Naive thymus-derived CD8-positive, alpha-beta T cell (primary cell): ENCODE measurements at regions not wholly inside any gene's neighbourhood (a gene's known extent, or its start where the extent isn't known, plus 50 kb on each side); places are given as distances from the start of the nearest gene placed in this dataset.
"Not testable (repeated sequence)": the region's sequence is repeated elsewhere in the genome, so short reads cannot be mapped to it uniquely, and the experiment has no call there.

Experiments
- ATAC-seq, 2 donors: fragments of 150-1000 bp; cut with Tn5 transposase in 1 of 2; sonication (Bioruptor Pico), chemical (Tn5 transposase) in 1 of 2; 1 replicate in 1 of 2; 2 replicates in 1 of 2; pipeline ENCODE4 v1.10.0; 2021; ENCODE audit warnings: mild to moderate bottlenecking in 2 of 2, moderate library complexity in 2 of 2
- POLR2A ChIA-PET: fragments of 350-600 bp; sonication (Branson Sonifier 250); formaldehyde crosslinking; loops from one replicate; lab custom pipeline; 2021; ENCODE audit warnings: antibody characterized with exemption; lab: Charles Lee
- DNase-seq, 10 donors: peaks; one replicate each; pipeline versions ENCODE4 v3.0.0 to v3.0.0-alpha.2; 2020 to 2022
- H3K27ac Mint-ChIP-seq, 10 donors: one replicate each; pipeline ENCODE4 v1.8.0; 2020 to 2022; ENCODE audit warnings: mild to moderate bottlenecking in 10 of 10, mixed read lengths in 10 of 10, moderate library complexity in 4 of 10, inconsistent platforms in 1 of 10
- H3K27me3 Mint-ChIP-seq, 5 donors: one replicate each; pipeline ENCODE4 v1.8.0; 2021 to 2022; ENCODE audit warnings: mixed read lengths in 5 of 5
- H3K36me3 Mint-ChIP-seq, 3 donors: one replicate each; pipeline ENCODE4 v1.8.0; 2020 to 2022; ENCODE audit warnings: mixed read lengths in 3 of 3, mild to moderate bottlenecking in 2 of 3, inconsistent platforms in 1 of 3
- H3K4me1 Mint-ChIP-seq, 4 donors: one replicate each; pipeline ENCODE4 v1.8.0; 2021 to 2022; ENCODE audit warnings: mixed read lengths in 4 of 4
- H3K4me3 Mint-ChIP-seq, 10 donors: one replicate each; pipeline ENCODE4 v1.8.0; 2020 to 2022; ENCODE audit warnings: mild to moderate bottlenecking in 10 of 10, mixed read lengths in 10 of 10, moderate library complexity in 6 of 10, inconsistent platforms in 1 of 10
- H3K9me3 Mint-ChIP-seq, 9 donors: one replicate each; pipeline ENCODE4 v1.8.0; 2020 to 2022; ENCODE audit warnings: mixed read lengths in 9 of 9, mild to moderate bottlenecking in 3 of 9, inconsistent platforms in 1 of 9, moderate library complexity in 1 of 9

- H3K4me3 Mint-ChIP-seq, H3K36me3 Mint-ChIP-seq, H3K4me1 Mint-ChIP-seq, H3K27me3 Mint-ChIP-seq, H3K27ac Mint-ChIP-seq, POLR2A ChIA-PET, DNase-seq, ATAC-seq, H3K9me3 Mint-ChIP-seq: not testable (repeated sequence)
These were observed 277.7 kb upstream of the ZNF322 start for GRCh38 chr6:26937258-26937657.

DNA sequence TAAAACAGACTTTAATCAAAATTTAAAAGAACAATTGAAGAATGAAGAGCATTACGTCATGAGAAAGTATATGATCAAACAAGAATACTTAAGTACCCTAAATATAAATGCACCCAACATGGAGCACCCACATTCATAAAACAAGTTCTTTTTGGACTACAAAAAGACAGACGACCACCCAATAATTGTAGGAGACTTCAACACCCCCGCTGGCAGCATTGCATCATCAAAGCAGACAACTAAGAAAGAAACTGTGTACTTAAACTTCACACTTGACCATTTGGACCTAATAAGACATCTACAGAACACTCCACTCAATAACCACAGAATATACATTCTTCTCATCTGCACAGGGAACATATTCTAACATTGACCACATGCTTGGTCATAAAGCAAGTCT, 291.7 kb upstream of the ZNF322 start:
- H3K4me3 Mint-ChIP-seq, DNase-seq, H3K27ac Mint-ChIP-seq, H3K27me3 Mint-ChIP-seq, POLR2A ChIA-PET, ATAC-seq: not testable (repeated sequence)
- H3K4me1 Mint-ChIP-seq, result peaks cover 0 to 13% (median 8%) of the 10 kb centered on the region in 4 donors
- H3K36me3 Mint-ChIP-seq, result peaks cover 0 to 12% (median 2%) of the 10 kb centered on the region in 3 donors
- H3K9me3 Mint-ChIP-seq, result peaks cover 0 to 15% (median 3%) of the 10 kb centered on the region in 9 donors

DNA sequence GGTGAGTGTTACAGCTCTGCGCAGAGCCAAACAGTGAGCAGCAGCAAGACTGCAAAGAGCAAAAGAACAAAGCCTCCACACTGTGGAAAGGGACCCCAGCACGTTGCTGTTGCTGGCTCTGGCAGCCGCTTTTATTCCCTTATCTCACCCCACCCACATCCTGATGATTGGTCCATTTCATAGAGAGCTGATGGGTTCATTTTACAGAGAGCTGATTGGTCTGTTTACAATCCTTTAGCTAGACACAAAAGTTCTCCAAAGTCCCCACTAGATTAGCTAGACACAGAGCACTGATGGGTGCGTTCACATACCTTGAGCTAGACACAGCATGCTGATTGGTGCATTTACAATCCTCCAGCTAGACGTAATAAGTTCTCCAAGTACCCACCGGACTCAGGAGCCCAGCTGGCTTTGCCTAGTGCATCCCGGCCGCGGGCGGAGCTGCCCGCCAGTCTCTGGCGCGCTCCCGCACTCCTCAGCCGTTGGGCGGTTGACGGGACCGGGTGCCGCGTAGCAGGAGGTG, 291.4 kb upstream of the PRSS16 start:
- peak overlapping the region; percentile 63 to 94 (median 92) for H3K27ac Mint-ChIP-seq
- H3K4me1 Mint-ChIP-seq, result peaks cover 3 to 19% (median 12%) of the 10 kb centered on the region in 4 donors
- peaks cover 0 to 10% (median 3%) of the 10 kb centered on the region in 9 donors for H3K9me3 Mint-ChIP-seq
- POLR2A ChIA-PET, H3K27me3 Mint-ChIP-seq: not testable (repeated sequence)
- peak; percentile 56 to 76 for ATAC-seq
- peak; percentile 19 to 85 (median 69) for DNase-seq
- peak overlapping the region; percentile 74 to 94 (median 86) for H3K4me3 Mint-ChIP-seq
- H3K36me3 Mint-ChIP-seq, result peaks cover 0 to 10% (median 2%) of the 10 kb centered on the region in 3 donors

- Mint-ChIP-seq H3K4me1 (peaks cover 3 to 19% (median 12%) of the 10 kb centered on the region in 4 donors), H3K4me3 (peak overlapping the region; percentile 79 to 90 (median 86)), H3K27ac (peak overlapping the region; percentile 47 to 95 (median 86))
- DNase-seq (peak; percentile 66 to 87 (median 80)), ATAC-seq (peak; percentile 88 to 93)
- H3K36me3 Mint-ChIP-seq, H3K9me3 Mint-ChIP-seq, POLR2A ChIA-PET, H3K27me3 Mint-ChIP-seq: not testable (repeated sequence)
These were observed 290.8 kb upstream of the PRSS16 start for GRCh38 chr6:26956601-26957184.

GRCh38 chr6:26957399-26958127, 289.9 kb upstream of the PRSS16 start:
- H3K36me3 Mint-ChIP-seq, H3K9me3 Mint-ChIP-seq, POLR2A ChIA-PET, ATAC-seq, H3K27me3 Mint-ChIP-seq: not testable (repeated sequence)
- H3K27ac Mint-ChIP-seq, result peak overlapping the region in 9 of 10 donors; percentile 41 to 95 (median 82)
- peak in 3 of 10 donors; percentile 1 to 7 (median 6) for DNase-seq
- H3K4me3 Mint-ChIP-seq, result peak overlapping the region; percentile 78 to 90 (median 84)
- peaks cover 3 to 19% (median 12%) of the 10 kb centered on the region in 4 donors for H3K4me1 Mint-ChIP-seq

DNA sequence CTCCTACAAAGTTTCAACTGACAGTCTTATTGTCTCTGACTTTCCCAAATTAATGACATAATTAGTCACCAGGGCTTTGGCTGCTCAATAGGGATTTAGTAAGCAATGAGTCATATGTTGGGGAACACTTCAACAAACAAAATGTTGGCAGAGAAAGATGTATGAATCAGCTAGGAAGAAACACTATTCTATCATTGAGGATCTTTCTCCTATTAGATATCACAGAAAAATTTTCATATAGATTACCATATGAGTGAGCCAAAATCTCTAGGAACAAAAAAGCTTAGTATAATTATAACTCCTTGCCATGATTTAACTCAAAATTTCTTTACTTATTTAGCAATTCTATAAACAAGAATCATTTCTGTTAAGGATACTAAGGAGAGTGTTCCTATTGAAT, 286.3 kb upstream of the PRSS16 start:
- H3K36me3 Mint-ChIP-seq, H3K9me3 Mint-ChIP-seq, H3K4me1 Mint-ChIP-seq, H3K27me3 Mint-ChIP-seq, H3K4me3 Mint-ChIP-seq, ATAC-seq, POLR2A ChIA-PET, DNase-seq, H3K27ac Mint-ChIP-seq: not testable (repeated sequence)

DNA sequence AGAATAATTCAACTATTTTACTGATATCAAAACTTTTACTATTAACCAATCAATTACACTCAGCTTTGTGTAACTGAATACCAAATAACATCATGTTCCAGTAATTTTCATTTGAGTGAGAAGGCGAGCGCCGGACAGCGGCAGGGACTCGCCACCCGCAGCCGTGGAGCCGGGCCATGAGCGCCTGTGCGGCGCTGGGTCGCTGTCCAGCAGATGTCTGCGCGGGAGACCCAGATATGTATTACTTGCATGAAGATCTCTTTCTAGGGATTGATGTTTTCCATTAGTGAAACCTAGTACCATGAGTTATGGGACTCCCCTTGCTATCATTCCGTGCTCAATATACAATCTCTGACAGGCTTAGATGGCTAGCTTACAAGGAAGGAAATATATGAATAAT, 245.1 kb upstream of the PRSS16 start:
- no peak for DNase-seq
- H3K9me3 Mint-ChIP-seq, result peaks cover 0 to 5% (median 0%) of the 10 kb centered on the region in 9 donors

DNA sequence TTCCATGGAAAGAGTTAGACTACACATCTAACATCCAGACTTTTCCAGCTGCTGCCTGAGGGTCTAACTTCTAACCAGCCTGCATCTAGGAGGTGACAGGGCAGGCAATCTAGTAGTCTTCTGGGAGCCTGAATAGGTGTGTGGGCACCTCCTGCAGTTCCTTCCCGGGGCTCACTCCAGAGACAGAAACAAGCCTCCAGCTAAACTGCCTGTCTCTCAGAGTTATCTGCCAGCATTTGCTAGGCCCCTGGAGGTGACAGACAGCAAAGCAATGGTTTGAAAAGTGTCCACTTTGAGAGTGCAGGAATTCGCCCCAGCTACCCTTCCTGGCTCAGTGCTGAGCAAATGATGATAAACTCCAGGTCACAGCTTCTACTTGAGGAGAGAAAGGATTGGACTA, 240.5 kb upstream of the PRSS16 start:
- Mint-ChIP-seq H3K4me1 (no peaks in the 10 kb centered on the region), H3K4me3 (no peak overlapping the region), H3K27me3 (peaks cover 11 to 44% (median 28%) of the 10 kb centered on the region in 5 donors), H3K9me3 (peaks cover 0 to 40% (median 13%) of the 10 kb centered on the region in 9 donors), H3K36me3 (peaks cover 0 to 10% (median 9%) of the 10 kb centered on the region in 3 donors), H3K27ac (no peak overlapping the region)
- no peak for ATAC-seq
- POLR2A ChIA-PET, result no interaction called here
- no peak for DNase-seq

More for the DNA sequence above, 245.1 kb upstream of the PRSS16 start:
- POLR2A ChIA-PET, result no interaction called here
- H3K27ac Mint-ChIP-seq, result no peak overlapping the region
- ATAC-seq, result no peak
- H3K4me3 Mint-ChIP-seq, result no peak overlapping the region
- no peaks in the 10 kb centered on the region for H3K4me1 Mint-ChIP-seq
- no peaks in the 10 kb centered on the region for H3K36me3 Mint-ChIP-seq
- H3K27me3 Mint-ChIP-seq, result peaks cover 2 to 20% (median 14%) of the 10 kb centered on the region in 5 donors

GRCh38 chr6:27008613-27009012, 238.9 kb upstream of the PRSS16 start:
- H3K9me3 Mint-ChIP-seq, result peaks cover 0 to 50% (median 18%) of the 10 kb centered on the region in 9 donors
- H3K4me3 Mint-ChIP-seq, H3K4me1 Mint-ChIP-seq, POLR2A ChIA-PET, DNase-seq, H3K27ac Mint-ChIP-seq, ATAC-seq: not testable (repeated sequence)
- H3K27me3 Mint-ChIP-seq, result peaks cover 14 to 48% (median 38%) of the 10 kb centered on the region in 5 donors
- H3K36me3 Mint-ChIP-seq, result peaks cover 5 to 10% (median 9%) of the 10 kb centered on the region in 3 donors

DNA sequence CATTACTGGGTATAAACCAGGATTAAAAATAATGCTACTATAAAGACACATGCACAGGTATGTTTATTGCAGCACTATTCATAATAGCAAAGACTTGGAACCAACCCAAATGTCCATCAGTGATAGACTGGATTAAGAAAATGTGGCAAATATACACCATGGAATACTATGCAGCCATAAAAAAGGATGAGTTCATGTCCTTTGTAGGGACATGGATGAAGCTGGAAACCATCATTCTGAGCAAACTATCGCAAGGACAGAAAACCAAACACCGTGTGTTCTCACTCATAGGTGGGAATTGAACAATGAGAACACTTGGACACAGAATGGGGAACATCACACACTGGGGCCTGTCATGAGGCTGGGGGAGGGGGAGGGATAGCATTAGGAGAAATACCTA, 233.4 kb upstream of the PRSS16 start:
- DNase-seq, POLR2A ChIA-PET, H3K4me3 Mint-ChIP-seq, H3K27ac Mint-ChIP-seq, ATAC-seq, H3K4me1 Mint-ChIP-seq: not testable (repeated sequence)
- Mint-ChIP-seq H3K9me3 (peaks cover 8 to 77% (median 33%) of the 10 kb centered on the region in 9 donors), H3K36me3 (peaks cover 5 to 29% (median 7%) of the 10 kb centered on the region in 3 donors), H3K27me3 (peaks cover 10 to 41% (median 21%) of the 10 kb centered on the region in 5 donors)

GRCh38 chr6:27016689-27017088, 230.8 kb upstream of the PRSS16 start:
- H3K4me1 Mint-ChIP-seq, result peaks cover 2 to 19% (median 15%) of the 10 kb centered on the region in 4 donors
- peaks cover 7 to 52% (median 32%) of the 10 kb centered on the region in 9 donors for H3K9me3 Mint-ChIP-seq
- no peak overlapping the region for H3K4me3 Mint-ChIP-seq
- ATAC-seq, result no peak
- H3K27me3 Mint-ChIP-seq, result peaks cover 2 to 17% (median 9%) of the 10 kb centered on the region in 5 donors
- no peak for DNase-seq
- POLR2A ChIA-PET, result no interaction called here
- peaks cover 3 to 18% (median 5%) of the 10 kb centered on the region in 3 donors for H3K36me3 Mint-ChIP-seq
- H3K27ac Mint-ChIP-seq, result no peak overlapping the region

- DNase-seq, ATAC-seq, POLR2A ChIA-PET, H3K4me3 Mint-ChIP-seq: not testable (repeated sequence)
- peaks cover 2 to 19% (median 15%) of the 10 kb centered on the region in 4 donors for H3K4me1 Mint-ChIP-seq
- H3K9me3 Mint-ChIP-seq, result peaks cover 7 to 44% (median 28%) of the 10 kb centered on the region in 9 donors
- peaks cover 0 to 17% (median 0%) of the 10 kb centered on the region in 5 donors for H3K27me3 Mint-ChIP-seq
- peak overlapping the region in 2 of 10 donors; percentile 25 to 36 for H3K27ac Mint-ChIP-seq
- peaks cover 0 to 19% (median 3%) of the 10 kb centered on the region in 3 donors for H3K36me3 Mint-ChIP-seq
These were observed 229.1 kb upstream of the PRSS16 start for GRCh38 chr6:27018401-27018800.
